ENCODE measurements at regions not wholly inside any gene's neighbourhood (a gene's known extent, or its start where the extent isn't known, plus 50 kb on each side); places are given as distances from the start of the nearest gene placed in this dataset.

GRCh38 chr4:130165381-130165780 is 1069.4 kb downstream of the C4orf33 start:
- no peaks in the 10 kb centered on the region for H3K9me3 ChIP-seq
- no peak for TF ChIP-seq CTCF (IDR thresholded peaks at IDR 0.05)
- ATAC-seq (no peak), FAIRE-seq (peak; percentile 78), DNase-seq (no peak)
- 94 to 98% methylated on average over 1 of the region's 1 CpG for WGBS, 2 donors
- no peak overlapping the region for H3K4me3 ChIP-seq
- intact Hi-C loops (cut with DNase I) = no loop called here
- no peaks in the 10 kb centered on the region for H3K27me3 ChIP-seq
- no peaks in the 10 kb centered on the region for H3K4me1 ChIP-seq
- H3K27ac ChIP-seq = no peak overlapping the region
- H3K36me3 ChIP-seq = no peaks in the 10 kb centered on the region

DNA sequence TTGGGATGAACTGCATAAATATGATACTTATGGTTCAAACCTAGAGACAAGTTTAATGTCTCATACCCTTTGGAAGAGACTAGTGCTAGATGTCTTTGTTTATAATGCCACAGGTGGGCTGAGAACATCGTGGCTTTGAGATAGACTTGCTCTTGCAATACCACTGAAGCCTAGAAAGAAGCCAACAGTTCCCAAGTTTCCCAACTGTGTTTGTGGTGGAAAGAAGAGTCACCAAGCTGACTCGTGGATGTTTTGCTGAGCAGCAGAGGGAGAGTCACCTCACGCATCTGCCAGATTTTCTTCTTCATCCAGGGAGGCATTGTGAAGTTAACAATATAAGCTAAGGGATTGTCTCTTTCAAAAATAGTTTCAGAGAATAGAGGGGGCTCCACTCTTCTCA is 1076.2 kb downstream of the C4orf33 start:
- no peak overlapping the region for H3K27ac ChIP-seq
- H3K9me3 ChIP-seq = no peaks in the 10 kb centered on the region
- DNase-seq = no peak
- TF ChIP-seq CTCF (IDR thresholded peaks at IDR 0.05) = no peak
- intact Hi-C loops (cut with DNase I) = no loop called here
- H3K27me3 ChIP-seq = no peaks in the 10 kb centered on the region
- FAIRE-seq = no peak
- 54 to 66% methylated on average over 3 of the region's 3 CpGs for WGBS, 2 donors
- H3K4me3 ChIP-seq = no peak overlapping the region
- no peaks in the 10 kb centered on the region for H3K36me3 ChIP-seq
- no peaks in the 10 kb centered on the region for H3K4me1 ChIP-seq
- no peak for ATAC-seq

- no peak for ATAC-seq
- Histone ChIP-seq H3K27ac (no peak overlapping the region), H3K27me3 (no peaks in the 10 kb centered on the region), H3K4me1 (no peaks in the 10 kb centered on the region), H3K36me3 (no peaks in the 10 kb centered on the region), H3K9me3 (no peaks in the 10 kb centered on the region), H3K4me3 (no peak overlapping the region)
- no peak for DNase-seq
- no peak for TF ChIP-seq CTCF (IDR thresholded peaks at IDR 0.05)
- intact Hi-C loops (cut with DNase I) = no loop called here
- FAIRE-seq = no peak
Measured at GRCh38 chr4:130178106-130178505, 1082.2 kb downstream of the C4orf33 start.

GRCh38 chr4:130183096-130183495 is 1087.1 kb downstream of the C4orf33 start:
- WGBS, 2 donors = 50 to 67% methylated on average over 2 of the region's 2 CpGs
- DNase-seq (no peak), ATAC-seq (no peak), FAIRE-seq (no peak)
- H3K9me3 ChIP-seq = no peaks in the 10 kb centered on the region
- no peak overlapping the region for H3K27ac ChIP-seq
- H3K4me3 ChIP-seq = no peak overlapping the region
- TF ChIP-seq CTCF (IDR thresholded peaks at IDR 0.05) = no peak
- H3K27me3 ChIP-seq = no peaks in the 10 kb centered on the region
- no peaks in the 10 kb centered on the region for H3K36me3 ChIP-seq
- H3K4me1 ChIP-seq = no peaks in the 10 kb centered on the region
- intact Hi-C loops (cut with DNase I) = no loop called here

DNA sequence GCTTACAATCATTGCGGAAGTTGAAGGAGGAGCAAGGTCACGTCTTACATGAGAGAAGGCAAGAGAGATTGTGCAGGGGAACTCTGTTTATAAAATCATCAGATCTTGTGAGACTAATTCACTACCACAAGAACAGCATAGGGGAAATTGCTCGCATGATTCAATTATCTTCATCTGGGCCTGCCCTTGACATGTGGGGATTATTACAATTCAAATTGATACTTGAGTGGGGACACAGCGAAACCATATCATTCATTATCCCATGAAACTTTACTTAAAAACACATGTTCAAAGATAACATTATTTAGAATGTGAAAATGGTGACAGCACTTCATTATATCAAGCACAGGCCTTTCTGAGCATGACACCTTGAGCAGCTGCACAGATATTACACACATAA is 1087.8 kb downstream of the C4orf33 start:
- H3K4me1 ChIP-seq = no peaks in the 10 kb centered on the region
- no peak for TF ChIP-seq CTCF (IDR thresholded peaks at IDR 0.05)
- no peak overlapping the region for H3K27ac ChIP-seq
- intact Hi-C loops (cut with DNase I) = no loop called here
- no peak for FAIRE-seq
- DNase-seq = no peak
- no peak for ATAC-seq
- H3K9me3 ChIP-seq = no peaks in the 10 kb centered on the region
- no peaks in the 10 kb centered on the region for H3K36me3 ChIP-seq
- no peaks in the 10 kb centered on the region for H3K27me3 ChIP-seq
- no peak overlapping the region for H3K4me3 ChIP-seq
- WGBS, 2 donors = 68 to 83% methylated on average over 4 of the region's 4 CpGs

Data from pancreas (tissue), 10 donors.